ENCODE measurements at regions not wholly inside any gene's neighbourhood (a gene's known extent, or its start where the extent isn't known, plus 50 kb on each side); places are given as distances from the start of the nearest gene placed in this dataset.

- H3K4me3 ChIP-seq, result no peak overlapping the region
- DNase-seq (ENCODE audit: low read depth in 1 of 2, low spot score in 1 of 2) (no peak), FAIRE-seq (no peak), ATAC-seq (0 out of 6 replicates have a peak, but pooled peaks of 1 of the 2 experiments have one; percentile 8)
- POLR2A ChIA-PET, result no interaction called here
- H3K4me2 ChIP-seq, result no peak overlapping the region
- 31% methylated on average over 9 of the region's 9 CpGs for WGBS (ENCODE audit: missing lambda C conversion rate)
- no peak overlapping the region for H3K27ac ChIP-seq
- CTCF ChIA-PET, result interaction anchor here (0.6 to 3.7 kb wide), 3 partner anchors 24 to 1938 kb away, joined by 3 to 20 read pairs (median 3); no protein-coding TSS in a partner anchor
- no peak for TF ChIP-seq EHF (CRISPR knock-in tag; IDR thresholded peaks at IDR 0.05)
- TF ChIP-seq CEBPB (IDR thresholded peaks at IDR 0.05), result no peak
- H3K4me1 ChIP-seq, result no peaks in the 10 kb centered on the region
- no peaks in the 10 kb centered on the region for H3K9me3 ChIP-seq
Measured at GRCh38 chr19:32200312-32201038, 144.9 kb upstream of the ZNF507 start.

DNA sequence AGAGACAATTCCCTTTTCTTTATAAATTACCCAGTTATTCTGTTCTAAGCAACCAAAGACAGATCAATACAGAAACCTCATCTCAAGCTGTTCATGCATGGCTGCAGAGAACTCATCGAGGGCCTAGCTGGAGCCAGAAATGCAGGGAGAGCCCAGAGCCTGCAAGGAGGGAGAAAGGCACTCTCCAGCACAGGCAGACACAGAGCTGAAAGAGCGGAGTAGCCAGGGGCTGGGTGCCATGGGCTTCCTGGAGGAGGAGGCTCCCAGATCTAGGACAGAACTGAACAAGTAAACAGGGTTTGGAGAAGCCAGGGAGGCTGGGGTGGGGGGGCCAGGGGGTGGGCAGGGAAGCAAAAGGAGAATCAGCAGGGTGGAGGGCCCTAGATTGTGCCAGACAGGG, 144.2 kb upstream of the ZNF507 start:
- no peak for ATAC-seq

GRCh38 chr19:32201636-32202051, 143.8 kb upstream of the ZNF507 start:
- no peaks in the 10 kb centered on the region for H3K4me1 ChIP-seq
- ChIA-PET POLR2A (no interaction called here), CTCF (interaction anchor here (1.1 to 3.7 kb wide), 2 partner anchors 23 to 24 kb away, joined by 3 to 20 read pairs; no protein-coding TSS in a partner anchor)
- no peak overlapping the region for H3K4me2 ChIP-seq
- ATAC-seq (no peak), FAIRE-seq (no peak), DNase-seq (ENCODE audit: low read depth in 1 of 2, low spot score in 1 of 2) (no peak)
- H3K27ac ChIP-seq, result no peak overlapping the region
- no peak overlapping the region for H3K4me3 ChIP-seq
- WGBS (ENCODE audit: missing lambda C conversion rate), result 17% methylated on average over 15 of the region's 15 CpGs
- H3K9me3 ChIP-seq, result no peaks in the 10 kb centered on the region
- no peak for TF ChIP-seq RARB (CRISPR knock-in tag; IDR thresholded peaks at IDR 0.05)
- TF ChIP-seq HOXA7 (CRISPR knock-in tag; IDR thresholded peaks at IDR 0.05), result no peak
- TF ChIP-seq ZC3H11A (IDR thresholded peaks at IDR 0.05), result no peak
- no peak for TF ChIP-seq ZFP36 (IDR thresholded peaks at IDR 0.05; ENCODE audit: borderline replicate concordance, partially characterized antibody)
- TF ChIP-seq POLR2A (IDR thresholded peaks at IDR 0.05; ENCODE audit: low read length), result no peak
- no peak for TF ChIP-seq RFX5 (IDR thresholded peaks at IDR 0.05)
- no peak for TF ChIP-seq ZSCAN20 (CRISPR knock-in tag; IDR thresholded peaks at IDR 0.05)
- TF ChIP-seq CEBPB (IDR thresholded peaks at IDR 0.05), result no peak
- no peak for TF ChIP-seq KDM1A (IDR thresholded peaks at IDR 0.05; ENCODE audit: low read depth)
- TF ChIP-seq FOSL2 (IDR thresholded peaks at IDR 0.05), result no peak
- TF ChIP-seq FOSL2 (CRISPR knock-in tag; IDR thresholded peaks at IDR 0.05), result no peak
- TF ChIP-seq GATA3 (IDR thresholded peaks at IDR 0.05; ENCODE audit: borderline replicate concordance), result no peak

More for the DNA sequence above, 144.2 kb upstream of the ZNF507 start:
- H3K9me3 ChIP-seq, result no peaks in the 10 kb centered on the region
- FAIRE-seq (no peak), DNase-seq (ENCODE audit: low read depth in 1 of 2, low spot score in 1 of 2) (no peak)
- 28% methylated on average over 2 of the region's 2 CpGs for WGBS (ENCODE audit: missing lambda C conversion rate)
- no peak for TF ChIP-seq KDM5A (IDR thresholded peaks at IDR 0.05)
- TF ChIP-seq, protein P1, sequence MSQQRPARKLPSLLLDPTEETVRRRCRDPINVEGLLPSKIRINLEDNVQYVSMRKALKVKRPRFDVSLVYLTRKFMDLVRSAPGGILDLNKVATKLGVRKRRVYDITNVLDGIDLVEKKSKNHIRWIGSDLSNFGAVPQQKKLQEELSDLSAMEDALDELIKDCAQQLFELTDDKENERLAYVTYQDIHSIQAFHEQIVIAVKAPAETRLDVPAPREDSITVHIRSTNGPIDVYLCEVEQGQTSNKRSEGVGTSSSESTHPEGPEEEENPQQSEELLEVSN (IDR thresholded peaks at IDR 0.05; ENCODE audit: borderline replicate concordance, low read depth), result no peak
- no peak for TF ChIP-seq JUN (IDR thresholded peaks at IDR 0.05)
- H3K4me3 ChIP-seq, result no peak overlapping the region
- H3K4me2 ChIP-seq, result no peak overlapping the region
- H3K27ac ChIP-seq, result no peak overlapping the region
- H3K4me1 ChIP-seq, result no peaks in the 10 kb centered on the region
- CTCF ChIA-PET, result interaction anchor here (1.1 to 3.7 kb wide), 2 partner anchors 24 to 1535 kb away, joined by 3 to 20 read pairs; no protein-coding TSS in a partner anchor
- POLR2A ChIA-PET, result no interaction called here

DNA sequence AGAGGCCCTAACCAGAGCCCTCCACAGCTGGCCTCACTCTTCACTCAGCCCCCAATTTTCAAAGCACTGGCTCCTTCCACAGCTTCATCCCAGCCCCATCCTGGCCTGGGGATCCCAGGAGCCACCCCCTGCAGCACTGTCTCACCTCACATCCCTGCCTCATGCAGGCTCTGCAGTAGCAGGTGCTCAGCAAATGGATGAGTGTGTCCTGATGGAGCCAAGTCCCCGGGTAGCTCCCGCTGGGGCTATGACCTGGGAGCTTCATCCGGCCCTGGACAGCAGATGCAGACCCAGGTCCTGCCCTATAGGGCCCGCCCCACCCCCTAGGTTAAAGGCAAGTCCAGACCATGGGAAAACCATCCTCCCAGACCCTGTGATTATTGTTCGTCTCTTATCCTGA, 143.2 kb upstream of the ZNF507 start:
- POLR2A ChIA-PET, result no interaction called here
- ATAC-seq, result no peak

More for the DNA sequence above, 143.2 kb upstream of the ZNF507 start:
- FAIRE-seq, result no peak
- Histone ChIP-seq H3K4me2 (no peak overlapping the region), H3K9me3 (no peaks in the 10 kb centered on the region), H3K27ac (no peak overlapping the region), H3K4me1 (no peaks in the 10 kb centered on the region), H3K4me3 (no peak overlapping the region)
- DNase-seq (ENCODE audit: low read depth in 1 of 2, low spot score in 1 of 2), result no peak
- 12% methylated on average over 5 of the region's 5 CpGs for whole genome bisulfite sequencing (ENCODE audit: missing lambda C conversion rate)
- TF ChIP-seq ESRRA (IDR thresholded peaks at IDR 0.05; ENCODE audit: borderline replicate concordance, low read length) (no peak), GATA3 (IDR thresholded peaks at IDR 0.05; ENCODE audit: borderline replicate concordance) (no peak), ZSCAN20 (CRISPR knock-in tag; IDR thresholded peaks at IDR 0.05) (no peak), EHMT2 (IDR thresholded peaks at IDR 0.05; ENCODE audit: low read depth) (no peak), HES2 (IDR thresholded peaks at IDR 0.05) (no peak), HOXB13 (CRISPR knock-in tag; IDR thresholded peaks at IDR 0.05; ENCODE audit: low read depth) (no peak), ZFP36 (IDR thresholded peaks at IDR 0.05; ENCODE audit: borderline replicate concordance, partially characterized antibody) (no peak), ZC3H11A (IDR thresholded peaks at IDR 0.05) (no peak)
- CTCF ChIA-PET, result interaction anchor here (0.5 to 3.7 kb wide), 3 partner anchors 12 to 25 kb away, joined by 3 to 20 read pairs (median 4); no protein-coding TSS in a partner anchor

Measured in A549 (cell line).